ENCODE measurements at regions not wholly inside any gene's neighbourhood (a gene's known extent, or its start where the extent isn't known, plus 50 kb on each side); places are given as distances from the start of the nearest gene placed in this dataset.
"Not testable (repeated sequence)": the region's sequence is repeated elsewhere in the genome, so short reads cannot be mapped to it uniquely, and the experiment has no call there.

DNA sequence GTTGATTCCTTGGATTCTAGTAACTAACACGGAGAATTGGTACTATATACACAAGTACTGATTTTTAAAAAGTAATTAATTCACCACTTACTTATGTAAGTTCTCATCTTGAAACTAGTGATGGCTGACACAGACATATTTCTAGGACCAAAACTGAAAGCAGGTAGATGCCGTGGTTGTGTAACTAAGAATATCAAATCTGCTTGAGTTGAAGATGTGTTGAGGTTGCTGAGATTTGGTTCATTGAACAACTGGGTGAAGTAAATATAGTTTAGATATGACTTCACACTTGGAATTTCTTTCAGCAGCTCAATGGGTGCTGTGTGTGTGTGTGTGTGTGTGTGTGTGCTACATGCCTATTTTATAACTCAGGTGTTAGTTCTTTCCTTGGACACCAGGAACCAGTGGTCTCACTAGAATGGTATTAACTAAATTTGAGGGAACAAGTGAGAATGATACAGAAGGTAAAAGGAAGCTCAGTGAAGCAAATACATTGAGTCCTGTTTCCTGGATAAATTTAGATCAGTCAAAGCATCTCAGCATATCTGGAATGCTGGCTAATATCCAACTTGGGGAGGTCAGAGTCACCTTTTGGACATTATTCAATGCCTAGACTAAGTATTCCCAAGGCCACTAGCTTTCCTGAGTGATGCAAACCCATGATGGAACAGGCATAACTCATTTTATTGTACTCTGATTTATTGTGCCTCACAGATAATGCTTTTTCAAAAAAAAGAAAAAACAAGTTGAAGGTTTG lies 110.7 kb upstream of the ZEB2 start:
- no peak for DNase-seq

DNA sequence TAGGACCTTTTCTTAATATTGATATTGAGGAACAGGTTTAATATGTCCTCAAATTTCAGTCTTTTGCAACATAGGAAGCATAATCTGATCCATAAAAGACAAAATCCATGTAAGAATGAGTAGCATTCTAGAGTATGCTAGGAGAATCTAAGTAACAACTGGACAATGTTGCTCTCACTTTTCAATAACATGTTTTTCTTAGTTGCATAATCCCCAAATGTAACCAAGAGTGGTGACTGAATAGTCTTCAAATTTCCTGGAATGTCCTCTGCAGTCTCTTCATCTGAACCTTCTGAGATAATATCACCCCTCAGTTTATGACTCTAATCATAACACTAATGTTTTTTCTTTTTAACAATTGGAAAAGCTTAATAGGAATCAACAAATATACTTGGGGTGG lies 110.0 kb upstream of the ZEB2 start:
- no peak for DNase-seq

DNA sequence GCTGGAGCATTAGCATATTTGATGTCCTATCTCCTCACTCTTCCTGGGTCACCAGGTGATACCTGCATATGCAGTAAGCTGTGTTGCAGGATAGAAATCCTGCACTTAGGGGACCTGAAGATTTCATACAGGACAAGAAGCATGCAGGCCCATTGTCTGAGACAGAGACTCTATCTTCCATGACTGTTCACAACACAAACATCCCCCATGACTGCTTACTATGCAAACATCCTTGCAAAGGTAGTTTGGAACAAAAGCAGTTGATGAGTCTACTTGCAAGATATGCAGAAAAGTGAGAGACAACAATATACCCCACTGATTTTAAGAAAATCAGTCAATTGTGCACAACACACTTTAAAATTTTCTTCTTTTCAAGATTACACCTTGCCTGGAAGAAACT lies 108.6 kb upstream of the ZEB2 start:
- DNase-seq = no peak

- no peak for DNase-seq
Measured at GRCh38 chr2:144625626-144626025, 105.7 kb upstream of the ZEB2 start.

GRCh38 chr2:144625226-144625625 lies 105.3 kb upstream of the ZEB2 start:
- DNase-seq = no peak

GRCh38 chr2:144624451-144624850 lies 104.5 kb upstream of the ZEB2 start:
- DNase-seq = no peak

DNA sequence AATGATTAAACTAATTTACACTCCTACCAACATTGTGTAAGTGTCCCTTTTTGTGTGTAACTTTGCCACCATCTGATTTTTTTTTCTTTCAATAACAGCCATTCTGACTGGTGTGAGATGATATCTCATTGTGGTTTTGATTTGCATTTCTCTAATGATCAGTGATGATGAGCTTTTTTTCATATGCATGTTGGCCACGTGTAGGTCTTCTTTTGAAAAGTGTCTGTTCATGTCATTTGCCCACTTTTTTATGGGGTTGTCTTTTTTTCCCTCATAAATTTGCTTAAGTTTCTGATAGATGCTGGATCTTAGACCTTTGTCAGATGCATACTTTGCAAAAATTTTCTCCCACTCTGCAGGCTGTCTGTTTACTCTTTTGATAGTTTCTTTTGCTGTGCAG lies 102.5 kb upstream of the ZEB2 start:
- DNase-seq = not testable (repeated sequence)

GRCh38 chr2:144621266-144621665 lies 101.3 kb upstream of the ZEB2 start:
- DNase-seq = no peak

DNA sequence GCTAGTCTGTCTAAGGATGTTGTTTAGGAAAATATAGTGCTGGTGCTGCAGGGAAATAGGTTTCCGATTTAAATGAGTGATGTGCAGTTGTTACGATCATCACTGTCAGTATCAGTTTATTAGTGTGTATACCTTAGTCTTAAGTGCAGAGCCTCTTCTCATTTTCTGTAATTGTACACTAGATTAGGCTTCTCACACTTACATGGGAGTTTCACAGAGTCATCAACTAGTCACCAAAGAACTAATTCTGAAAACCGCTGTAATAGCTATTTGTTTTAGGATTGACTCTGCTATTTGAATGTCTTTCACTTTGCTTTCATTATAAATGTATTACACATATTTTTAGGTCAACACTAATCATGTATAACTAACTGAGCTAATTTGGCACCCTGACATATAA lies 99.8 kb upstream of the ZEB2 start:
- no peak for DNase-seq

- DNase-seq = not testable (repeated sequence)
Measured at GRCh38 chr2:144617171-144617570, 97.3 kb upstream of the ZEB2 start.

DNA sequence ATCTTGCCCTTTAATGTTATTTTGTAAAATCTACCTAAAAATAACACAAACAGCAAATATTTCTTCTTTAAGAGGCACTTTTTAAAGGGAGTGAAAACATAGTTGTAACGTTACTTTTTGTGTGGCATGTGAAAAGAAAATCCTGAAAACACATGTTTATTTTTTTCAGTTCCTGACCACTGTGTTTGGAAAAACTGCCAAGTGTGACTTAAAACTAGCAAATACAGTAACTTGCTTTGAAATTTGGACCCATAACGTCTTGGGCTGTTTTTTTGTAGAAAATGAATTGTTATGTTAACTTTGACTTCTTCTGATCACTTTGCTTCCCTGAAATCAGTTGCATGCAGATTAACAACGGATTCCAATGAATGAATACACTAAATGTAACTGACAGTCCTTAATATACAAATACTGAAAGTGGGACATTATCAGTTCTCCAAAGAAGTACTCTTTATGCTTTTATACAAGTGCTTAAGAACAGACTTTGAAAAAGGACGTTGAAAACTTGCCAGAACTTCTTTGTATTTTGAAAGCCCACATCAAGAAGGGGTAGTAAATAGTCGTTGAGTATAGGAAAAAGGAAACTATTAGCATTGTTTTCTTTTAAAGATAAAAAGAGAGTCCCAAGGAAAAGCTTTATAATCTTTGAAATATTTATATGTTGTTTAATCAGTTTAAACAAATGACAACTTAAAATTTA lies 96.1 kb upstream of the ZEB2 start:
- no peak for DNase-seq

DNA sequence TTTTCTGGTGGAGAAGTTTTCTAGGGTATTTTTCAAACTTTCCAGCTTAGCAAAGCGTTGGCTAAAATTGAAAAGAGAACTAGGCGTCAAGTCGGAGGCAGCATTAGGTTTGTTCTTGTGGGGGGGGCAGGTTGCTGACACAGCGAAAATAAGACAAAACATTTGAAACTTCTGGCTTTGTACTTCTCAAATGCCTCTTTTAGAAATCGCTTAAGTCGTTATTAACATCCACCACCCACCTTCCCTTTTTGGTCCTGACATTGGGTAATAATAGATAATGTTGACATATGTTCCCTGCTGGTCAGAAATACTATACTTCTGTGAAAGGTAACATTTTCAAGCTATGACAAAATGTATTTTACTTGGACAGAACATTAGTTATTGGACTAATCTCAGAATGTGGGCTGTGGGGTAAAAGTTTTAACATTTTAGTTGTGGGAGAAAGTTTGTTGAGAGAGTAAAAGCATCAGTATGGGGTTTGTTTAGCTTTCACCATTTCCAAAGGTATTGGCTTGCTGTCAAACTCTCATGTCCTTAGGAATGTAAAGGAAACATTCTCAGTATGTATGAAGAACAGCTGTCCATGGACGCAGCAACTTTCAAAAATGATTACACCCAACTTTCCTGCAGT lies 88.1 kb upstream of the ZEB2 start:
- no peak for DNase-seq

- DNase-seq = no peak
Measured at GRCh38 chr2:144607099-144607498, 87.2 kb upstream of the ZEB2 start.

DNA sequence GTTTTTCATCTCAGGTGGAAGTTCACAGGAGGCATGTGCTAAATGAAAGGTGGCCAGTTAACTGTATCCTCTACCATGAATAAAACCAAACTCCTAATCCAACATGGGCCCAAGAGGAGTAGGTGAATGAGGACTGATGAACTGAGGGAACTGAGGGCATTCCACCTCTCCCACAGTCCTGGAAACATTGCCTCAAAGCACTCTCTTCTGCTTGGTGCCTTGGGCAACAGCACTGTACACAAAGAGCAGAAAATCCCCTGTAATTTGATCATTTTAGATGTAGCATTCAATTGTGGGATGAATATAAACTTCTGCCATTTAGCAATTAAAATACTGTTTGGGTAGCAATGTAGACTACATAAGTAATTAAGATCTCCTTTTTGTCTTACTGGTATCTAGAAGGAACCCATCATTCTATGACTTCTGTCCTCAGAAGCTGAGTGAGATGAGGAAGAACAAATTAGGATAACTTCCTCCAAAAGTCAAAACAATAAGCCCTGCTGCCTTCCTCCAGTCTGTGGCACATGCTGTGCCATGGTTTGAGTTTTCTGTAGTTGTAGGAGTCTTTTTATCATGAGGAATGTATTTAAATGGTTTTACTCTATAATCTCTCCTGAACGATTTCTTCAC lies 86.7 kb upstream of the ZEB2 start:
- no peak for DNase-seq

DNA sequence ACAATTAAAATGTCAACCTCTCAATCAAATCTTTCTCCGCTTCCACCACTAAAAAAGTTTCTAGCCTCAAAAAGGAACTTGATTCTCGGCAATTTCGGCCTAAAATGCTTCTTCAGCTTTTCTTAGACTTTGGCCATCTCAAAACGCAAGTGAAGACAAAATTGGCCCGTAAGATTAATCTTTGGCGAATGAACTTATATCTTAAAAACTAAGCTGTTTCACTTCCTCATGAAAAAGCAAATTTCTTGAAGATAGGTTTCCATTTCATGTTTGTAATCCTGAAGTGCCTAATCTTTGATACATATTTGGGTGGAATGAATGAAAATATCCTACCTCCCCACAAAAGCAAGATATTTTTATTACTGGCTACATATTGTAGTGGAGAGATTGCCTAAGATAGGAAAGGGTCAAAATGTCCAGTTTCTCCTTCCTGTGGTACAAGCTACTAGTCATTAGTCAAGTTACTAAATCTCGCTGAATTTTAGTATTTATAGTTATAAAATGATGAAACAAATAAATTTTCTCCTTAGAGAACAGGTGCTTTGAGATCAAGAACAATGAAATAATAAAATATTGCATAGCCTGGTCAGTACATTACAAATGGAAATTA lies 85.4 kb upstream of the ZEB2 start:
- no peak for DNase-seq

DNA sequence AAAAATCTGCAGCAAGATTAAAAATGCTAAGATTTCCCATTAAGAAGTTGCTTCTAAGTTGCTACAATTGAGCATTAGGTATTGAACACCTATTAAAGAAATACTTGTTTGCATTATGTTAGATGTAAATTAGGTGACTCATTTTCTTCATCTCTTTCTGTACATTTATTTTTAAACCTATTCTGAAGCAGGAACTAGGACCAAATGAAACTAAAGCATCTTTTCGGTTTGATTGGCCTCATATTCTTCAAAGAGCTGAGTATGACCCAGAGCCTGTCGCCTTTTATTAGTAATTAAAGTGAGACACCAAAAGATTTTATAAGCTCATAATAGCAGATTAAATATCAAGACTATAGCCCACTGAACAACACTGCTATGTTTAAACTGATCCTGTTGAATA lies 83.4 kb upstream of the ZEB2 start:
- no peak for DNase-seq

GRCh38 chr2:144598906-144599305 lies 79.0 kb upstream of the ZEB2 start:
- no peak for DNase-seq

GRCh38 chr2:144597894-144598593 lies 78.1 kb upstream of the ZEB2 start:
- DNase-seq = no peak

DNA sequence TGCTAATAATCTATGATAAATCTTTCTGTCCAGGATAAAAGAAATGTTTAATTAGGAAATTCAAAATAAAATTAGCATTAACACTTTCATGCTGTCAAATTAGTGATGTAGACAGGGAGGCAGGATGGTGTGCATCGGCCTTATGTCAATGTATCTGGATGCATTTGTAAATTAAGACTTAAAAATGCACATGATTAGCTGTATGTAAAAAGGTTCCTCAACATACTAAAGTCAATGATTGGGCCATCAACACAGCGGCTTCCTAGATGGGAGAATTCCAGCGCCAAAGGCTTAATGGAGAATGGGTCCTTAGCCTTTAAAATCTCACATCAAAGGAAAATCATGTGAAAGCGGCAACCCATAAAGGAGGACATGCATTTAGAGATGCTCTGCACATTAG lies 77.5 kb upstream of the ZEB2 start:
- no peak for DNase-seq

GRCh38 chr2:144596073-144596871 lies 76.4 kb upstream of the ZEB2 start:
- peak; percentile 77 for DNase-seq

GRCh38 chr2:144595686-144596072 lies 75.8 kb upstream of the ZEB2 start:
- DNase-seq = no peak

DNA sequence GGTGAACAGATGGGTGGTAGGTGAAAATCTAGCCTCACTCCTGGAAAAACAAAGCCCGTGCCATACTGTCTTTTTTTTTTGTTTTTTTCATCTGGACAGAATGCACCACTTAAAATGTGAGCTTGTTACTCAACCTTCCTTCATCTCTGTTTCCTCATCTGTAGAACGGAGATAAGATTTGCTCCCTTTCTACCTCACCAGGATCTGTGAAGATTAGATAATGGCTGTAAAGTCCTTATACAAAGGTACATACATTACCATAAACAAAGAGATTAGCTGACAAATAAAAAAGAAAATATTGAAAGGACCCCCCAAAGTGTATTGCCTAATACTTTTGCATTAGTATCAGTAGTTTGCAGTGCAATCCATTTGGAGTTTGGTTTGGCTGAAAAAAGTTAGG lies 75.4 kb upstream of the ZEB2 start:
- peak; percentile 71 for DNase-seq
